HG03196 (cell line): ENCODE measurements at regions not wholly inside any gene's neighbourhood (a gene's known extent, or its start where the extent isn't known, plus 50 kb on each side); places are given as distances from the start of the nearest gene placed in this dataset.

Source experiments
- ATAC-seq: cut with Tn5 transposase; IDR thresholded peaks from one replicate; pipeline ENCODE4 v1.9.1; 2021; ENCODE audit not compliant: unreplicated experiment

GRCh38 chr2:16080071-16080470, 139.7 kb downstream of the MYCN start:
- no peak for ATAC-seq

DNA sequence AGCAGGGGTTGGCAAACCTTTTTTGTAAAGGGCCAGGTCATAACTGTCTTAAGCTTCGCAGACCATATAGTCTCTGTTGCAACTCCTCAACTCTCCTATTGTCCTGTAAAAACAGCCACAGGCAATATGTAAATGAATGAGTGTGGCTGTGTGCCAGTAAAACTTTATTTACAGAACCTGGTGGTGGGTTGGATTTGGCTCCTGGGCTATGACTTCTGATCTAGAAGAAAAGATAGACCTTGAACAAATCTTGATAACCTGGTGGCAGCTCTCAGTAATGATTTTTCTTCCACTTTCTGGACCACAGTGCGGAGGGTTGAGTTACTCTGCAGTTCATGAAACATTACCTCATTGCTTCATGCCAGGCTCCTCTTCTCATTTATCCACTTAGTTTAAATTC, 139.3 kb downstream of the MYCN start:
- ATAC-seq, result no peak

- ATAC-seq, result no peak
These were observed 137.3 kb downstream of the MYCN start for GRCh38 chr2:16077601-16078000.

DNA sequence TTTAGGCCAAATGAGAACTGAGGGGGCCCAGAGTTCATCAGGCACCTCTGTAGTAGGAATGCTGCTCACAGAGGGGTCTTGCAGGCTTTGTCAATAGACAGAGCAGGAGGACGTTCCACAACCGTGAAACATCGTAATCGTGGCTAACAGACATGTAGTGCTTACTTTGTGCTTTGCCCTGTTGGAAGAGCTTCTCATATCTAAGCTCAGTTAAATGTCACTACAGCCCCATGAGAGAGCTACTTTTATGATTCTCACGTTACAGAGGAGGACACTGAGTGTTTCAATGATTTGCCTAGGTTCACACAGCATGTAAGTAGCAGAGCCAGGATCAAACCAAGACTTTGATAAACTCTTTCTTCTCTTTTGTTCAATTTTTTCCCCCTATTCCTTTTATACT, 136.6 kb downstream of the MYCN start:
- ATAC-seq, result no peak

GRCh38 chr2:16075045-16076012, 135.0 kb downstream of the MYCN start:
- ATAC-seq, result no peak

- no peak for ATAC-seq
These were observed 133.6 kb downstream of the MYCN start for GRCh38 chr2:16073921-16074425.

DNA sequence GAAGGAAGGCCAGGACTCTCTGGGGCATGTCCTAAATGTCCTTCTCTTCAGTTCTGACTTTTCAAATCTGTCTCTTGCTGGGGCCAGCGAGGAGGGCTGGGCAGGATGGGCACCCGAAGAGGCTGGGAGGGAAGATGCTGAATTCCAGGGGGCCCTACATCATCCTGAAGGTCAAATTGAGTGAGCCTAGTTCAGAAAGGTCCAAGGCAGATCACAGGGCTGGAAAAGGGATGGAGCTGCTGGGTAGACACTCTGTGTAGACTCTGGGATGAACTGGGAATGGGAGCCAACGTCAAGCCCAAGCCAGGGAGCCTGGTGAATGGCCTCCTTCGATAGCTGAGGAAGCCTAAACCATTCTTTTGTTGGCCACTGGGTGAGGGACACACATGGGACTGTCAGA, 133.1 kb downstream of the MYCN start:
- ATAC-seq, result no peak

DNA sequence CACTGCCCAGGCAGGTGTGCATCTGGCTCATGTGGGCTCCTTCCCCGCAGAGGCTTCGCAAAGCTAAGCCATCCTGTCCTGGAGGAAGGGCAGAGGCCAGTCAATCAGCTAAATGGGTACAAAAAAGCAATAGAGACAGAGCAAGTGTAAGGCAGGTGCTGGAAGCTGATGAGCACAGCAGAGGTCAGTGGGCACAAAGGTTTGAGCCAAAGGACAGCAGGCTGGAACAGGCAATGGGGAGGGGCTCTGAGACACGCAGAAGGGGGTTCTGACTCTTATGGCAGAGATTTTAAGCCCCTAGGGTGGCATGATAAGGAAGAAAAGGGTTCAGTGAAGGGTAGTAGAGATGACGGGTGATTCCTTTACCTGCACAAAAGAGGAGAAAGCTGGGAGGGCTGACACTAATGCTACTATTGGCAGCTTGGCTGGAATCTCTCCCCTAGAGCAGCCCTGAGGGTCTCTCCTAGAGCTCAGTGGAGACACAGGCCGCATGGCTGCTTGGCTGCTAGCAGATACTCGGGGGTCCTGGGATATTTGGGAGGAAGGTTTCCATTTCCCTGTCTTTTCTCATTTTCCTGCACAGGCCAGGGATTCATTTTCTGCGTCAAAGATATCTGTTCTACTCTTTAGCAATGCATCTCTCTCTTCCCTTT, 132.4 kb downstream of the MYCN start:
- no peak for ATAC-seq

GRCh38 chr2:16071865-16072637, 131.7 kb downstream of the MYCN start:
- ATAC-seq, result no peak

- no peak for ATAC-seq
These were observed 130.9 kb downstream of the MYCN start for GRCh38 chr2:16071039-16071864.

DNA sequence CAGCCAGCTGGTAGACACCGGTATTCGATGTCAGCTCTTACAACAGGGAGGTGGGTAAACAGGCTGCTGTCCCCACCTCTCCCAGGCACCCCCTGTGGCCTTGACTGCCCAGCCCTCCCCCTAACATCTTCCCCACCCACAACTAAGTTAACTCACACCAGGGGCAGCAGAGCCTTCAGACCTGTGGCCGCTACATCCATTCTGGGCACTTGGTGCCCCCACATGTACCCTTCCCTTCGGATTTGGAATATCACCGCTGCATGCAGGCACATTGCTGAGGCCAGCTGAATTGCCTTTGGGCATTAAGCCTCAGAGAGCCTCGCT, 130.3 kb downstream of the MYCN start:
- ATAC-seq, result no peak

GRCh38 chr2:16069933-16070647, 129.7 kb downstream of the MYCN start:
- no peak for ATAC-seq

GRCh38 chr2:16069663-16069932, 129.2 kb downstream of the MYCN start:
- no peak for ATAC-seq

- ATAC-seq, result no peak
These were observed 128.2 kb downstream of the MYCN start for GRCh38 chr2:16068552-16068940.

DNA sequence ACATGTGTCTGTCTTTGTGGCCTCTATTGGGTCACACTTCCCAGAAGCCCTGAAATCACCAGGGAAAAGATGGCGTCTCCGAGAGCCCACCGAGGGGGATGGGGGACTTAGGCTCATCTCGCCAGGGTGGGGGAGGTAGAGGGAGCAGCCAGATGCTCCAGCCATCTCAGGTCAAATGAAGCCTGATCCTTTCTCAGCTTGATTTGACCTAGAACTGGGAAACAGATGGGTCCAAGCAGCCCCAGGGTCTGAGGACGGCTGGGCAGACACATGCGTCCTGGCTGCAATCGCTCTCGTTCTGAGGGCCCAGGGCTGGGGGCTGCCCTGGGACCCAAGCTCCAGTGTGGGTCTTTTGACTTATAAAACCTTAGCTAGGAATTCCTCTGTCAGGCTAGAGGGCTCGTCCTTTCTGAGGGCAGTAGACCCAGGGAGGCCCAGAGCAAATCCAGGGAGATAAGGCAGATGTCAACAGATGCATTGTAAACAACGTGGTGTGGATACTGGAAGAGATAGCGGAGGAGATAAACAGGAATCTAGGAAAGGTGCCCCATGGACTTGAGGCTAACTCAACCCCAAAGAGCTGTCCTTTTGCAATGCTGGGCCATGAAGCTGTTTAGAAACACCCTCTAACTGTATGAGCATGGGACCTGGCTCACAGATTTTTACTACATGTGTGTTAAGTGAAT, 127.7 kb downstream of the MYCN start:
- no peak for ATAC-seq

- ATAC-seq, result no peak
These were observed 127.1 kb downstream of the MYCN start for GRCh38 chr2:16067444-16067843.

GRCh38 chr2:16067037-16067406, 126.7 kb downstream of the MYCN start:
- no peak for ATAC-seq

GRCh38 chr2:16066261-16067036, 126.1 kb downstream of the MYCN start:
- ATAC-seq, result no peak
